HEK293 (cell line): ENCODE measurements at regions not wholly inside any gene's neighbourhood (a gene's known extent, or its start where the extent isn't known, plus 50 kb on each side); places are given as distances from the start of the nearest gene placed in this dataset.

Experiments
- CTCF ChIP-seq: fragments of 450-650 bp; formaldehyde crosslinking; IDR thresholded peaks from 2 replicates; pipeline ENCODE4 v1.5.1; 2016; ENCODE audit warnings: missing biosample characterization, missing genetic modification characterization
- REST ChIP-seq: fragments of 450-650 bp; formaldehyde crosslinking; IDR thresholded peaks from 2 replicates; pipeline ENCODE4 v1.5.1; 2016; ENCODE audit warnings: missing biosample characterization, missing genetic modification characterization
- YY1 ChIP-seq: fragments of 450-650 bp; formaldehyde crosslinking; IDR thresholded peaks from 2 replicates; pipeline ENCODE4 v1.5.1; 2018; ENCODE audit warnings: missing biosample characterization, missing genetic modification characterization
- ZBTB10 ChIP-seq: fragments of 450-650 bp; formaldehyde crosslinking; IDR thresholded peaks from 2 replicates; pipeline ENCODE4 v1.5.1; 2016; ENCODE audit warnings: missing biosample characterization, missing genetic modification characterization
- ZBTB11 ChIP-seq: fragments of 450-650 bp; formaldehyde crosslinking; conservative IDR thresholded peaks from 2 replicates; pipeline ENCODE4 v1.5.1; 2016; ENCODE audit warnings: low read depth, missing biosample characterization, missing genetic modification characterization
- ZBTB8A ChIP-seq: fragments of 450-650 bp; formaldehyde crosslinking; IDR thresholded peaks from 2 replicates; pipeline ENCODE4 v1.5.1; 2016; ENCODE audit warnings: missing biosample characterization, missing genetic modification characterization
- ZNF114 ChIP-seq: fragments of 450-650 bp; formaldehyde crosslinking; IDR thresholded peaks from 2 replicates; pipeline ENCODE4 v1.5.0; 2017; ENCODE audit warnings: missing biosample characterization, missing genetic modification characterization
- ZNF138 ChIP-seq: fragments of 450-650 bp; formaldehyde crosslinking; IDR thresholded peaks from 2 replicates; pipeline ENCODE4 v1.5.1; 2016; ENCODE audit warnings: missing biosample characterization, missing genetic modification characterization, borderline replicate concordance
- ZNF140 ChIP-seq: fragments of 450-650 bp; formaldehyde crosslinking; IDR thresholded peaks from 2 replicates; pipeline ENCODE4 v1.5.1; 2016; ENCODE audit warnings: missing biosample characterization, missing genetic modification characterization
- ZNF23 ChIP-seq: fragments of 450-650 bp; formaldehyde crosslinking; IDR thresholded peaks from 2 replicates; pipeline ENCODE4 v1.5.1; 2016; ENCODE audit warnings: missing biosample characterization, missing genetic modification characterization, borderline replicate concordance
- ZNF24 ChIP-seq: fragments of 450-650 bp; formaldehyde crosslinking; IDR thresholded peaks from 2 replicates; pipeline ENCODE4 v1.5.1; 2016; ENCODE audit warnings: missing biosample characterization, missing genetic modification characterization
- ZNF292 ChIP-seq: fragments of 450-650 bp; formaldehyde crosslinking; IDR thresholded peaks from 2 replicates; pipeline ENCODE4 v1.5.1; 2016; ENCODE audit warnings: low read depth, missing biosample characterization, missing genetic modification characterization, borderline replicate concordance
- ZNF704 ChIP-seq: fragments of 450-650 bp; formaldehyde crosslinking; IDR thresholded peaks from 2 replicates; pipeline ENCODE4 v1.5.1; 2016; ENCODE audit warnings: missing biosample characterization, missing genetic modification characterization

GRCh38 chr4:123125477-123125876 is 203.1 kb upstream of the NUDT6 start:
- TF ChIP-seq ZNF138, result no peak
- no peak for TF ChIP-seq ZNF114 (tag by site-specific recombination)
- no peak for TF ChIP-seq CTCF
- TF ChIP-seq REST, result no peak
- TF ChIP-seq ZNF23, result no peak
- no peak for TF ChIP-seq ZBTB11 (tag by site-specific recombination)
- no peak for TF ChIP-seq ZNF292 (tag by site-specific recombination)
- no peak for TF ChIP-seq ZNF704
- TF ChIP-seq ZBTB10 (tag by site-specific recombination), result no peak
- TF ChIP-seq ZBTB8A (tag by site-specific recombination), result no peak
- TF ChIP-seq ZNF24 (tag by site-specific recombination), result no peak
- no peak for TF ChIP-seq ZNF140 (tag by site-specific recombination)
- no peak for TF ChIP-seq YY1 (tag by site-specific recombination)
